WI38 (cell line): ENCODE measurements at regions not wholly inside any gene's neighbourhood (a gene's known extent, or its start where the extent isn't known, plus 50 kb on each side); places are given as distances from the start of the nearest gene placed in this dataset.

Experiments
- H3K4me3 ChIP-seq: 2 replicates; pipeline ENCODE4 v1.5.1; 2011; ENCODE audit warnings: low read depth, mild to moderate bottlenecking, control low read depth, low read length
- CTCF ChIP-seq: IDR thresholded peaks from 2 replicates; pipeline ENCODE4 v1.5.1; 2012; ENCODE audit warnings: low read depth, mild to moderate bottlenecking, control low read depth, low read length

- TF ChIP-seq CTCF: no peak
These were observed 373.2 kb downstream of the SLC4A3 start for GRCh38 chr2:220000586-220000985.

DNA sequence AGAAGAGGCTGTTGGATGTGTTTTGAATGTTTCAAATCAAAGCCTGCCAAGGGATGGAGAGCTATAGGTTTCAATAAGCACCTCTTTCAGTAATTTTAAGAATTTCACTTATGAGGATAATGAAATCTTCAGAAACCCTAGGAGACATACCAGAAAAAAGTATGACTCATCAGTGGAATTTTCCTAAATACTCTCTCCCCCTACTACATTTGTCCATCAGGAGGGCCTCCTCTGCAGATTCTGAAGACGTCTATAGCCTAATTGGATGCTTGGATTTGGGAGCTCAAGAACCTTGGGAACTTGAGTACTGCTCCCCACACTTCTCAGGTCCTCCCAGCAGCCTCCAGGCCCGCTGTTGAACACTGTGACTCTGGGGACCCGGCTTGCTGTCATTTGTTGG is 374.3 kb downstream of the SLC4A3 start:
- TF ChIP-seq CTCF: no peak
- H3K4me3 ChIP-seq: no peak overlapping the region

More at GRCh38 chr2:220000586-220000985, 373.2 kb downstream of the SLC4A3 start:
- no peak overlapping the region for H3K4me3 ChIP-seq

DNA sequence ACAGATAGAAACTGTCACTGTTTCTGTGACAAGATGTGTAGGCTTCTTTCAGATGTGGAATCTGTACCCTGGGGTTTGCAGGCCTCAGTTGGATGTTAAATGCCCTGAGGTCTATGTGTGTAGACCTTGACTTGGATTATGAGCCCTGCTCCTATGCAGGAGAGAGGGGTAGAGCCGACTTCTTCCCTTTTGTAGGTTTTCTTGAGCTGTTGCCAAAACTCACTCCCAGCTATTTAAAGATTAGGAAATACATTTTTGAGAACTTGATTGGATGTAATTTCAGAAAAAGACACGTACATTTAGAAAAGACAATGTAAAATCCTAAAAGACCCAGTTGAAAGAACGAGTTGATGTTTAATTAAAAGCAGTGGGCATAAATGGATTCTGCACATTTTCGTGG is 374.8 kb downstream of the SLC4A3 start:
- H3K4me3 ChIP-seq: no peak overlapping the region
- TF ChIP-seq CTCF: no peak

DNA sequence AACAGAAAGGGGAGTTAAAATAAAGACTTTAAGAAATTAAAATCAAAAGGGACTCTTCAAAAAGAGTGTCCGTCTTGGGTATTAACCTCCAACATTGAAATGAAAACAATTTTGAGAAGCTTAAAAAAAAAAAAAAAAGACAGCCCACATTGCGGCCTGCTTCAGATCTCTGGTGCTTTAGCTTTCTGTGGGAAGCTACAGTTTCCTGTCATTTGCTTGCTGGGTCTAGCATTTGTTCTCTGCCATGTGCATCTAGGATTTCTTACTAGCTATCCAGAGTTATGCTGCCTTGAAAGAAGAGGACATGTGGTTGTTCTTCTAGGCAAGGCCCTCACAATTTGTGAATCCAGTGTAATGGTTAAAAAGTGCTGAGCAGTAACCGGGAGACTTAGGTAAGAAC is 375.3 kb downstream of the SLC4A3 start:
- H3K4me3 ChIP-seq: no peak overlapping the region
- no peak for TF ChIP-seq CTCF

- H3K4me3 ChIP-seq: no peak overlapping the region
- TF ChIP-seq CTCF: no peak
These were observed 377.9 kb downstream of the SLC4A3 start for GRCh38 chr2:220005362-220005761.

DNA sequence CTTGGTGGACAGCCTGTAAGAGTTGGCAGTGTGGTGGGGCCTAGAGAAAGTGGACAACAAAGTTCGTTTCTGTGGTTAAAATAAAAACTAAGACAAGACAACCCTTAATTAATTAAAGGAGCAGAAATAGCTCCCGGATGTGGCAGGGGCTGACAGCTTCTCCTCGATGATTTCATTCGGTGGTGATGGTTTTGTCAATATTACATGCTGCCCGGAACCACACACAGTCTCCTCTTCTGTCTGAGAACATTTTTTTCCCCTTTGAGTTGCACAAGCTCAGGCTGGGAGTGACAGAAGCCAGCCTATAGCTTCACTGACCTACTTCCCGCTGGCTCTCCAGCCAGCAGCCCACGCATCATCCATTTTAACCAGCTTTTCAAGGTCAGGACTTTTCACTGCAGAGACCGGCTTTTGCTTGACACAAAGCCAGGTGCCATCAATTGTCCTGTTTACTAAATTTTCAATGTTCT is 378.8 kb downstream of the SLC4A3 start:
- no peak overlapping the region for H3K4me3 ChIP-seq
- no peak for TF ChIP-seq CTCF

- no peak for TF ChIP-seq CTCF
- H3K4me3 ChIP-seq: no peak overlapping the region
These were observed 384.4 kb downstream of the SLC4A3 start for GRCh38 chr2:220011859-220012258.
